Body of pancreas (tissue), 4 donors: ENCODE measurements at regions not wholly inside any gene's neighbourhood (a gene's known extent, or its start where the extent isn't known, plus 50 kb on each side); places are given as distances from the start of the nearest gene placed in this dataset.

Experiments used
- POLR2A ChIP-seq, 3 donors: fragments of 450-650 bp; IDR thresholded peaks; one replicate each; pipeline ENCODE4 v1.6.1; 2016; ENCODE audit warnings: antibody characterized with exemption in 3 of 3, mild to moderate bottlenecking in 2 of 3
- TF ChIP-seq, protein P1 (sequence below), 7 experiments: fragments of 450-650 bp in 4 of 7; fragments of 200-600 bp in 3 of 7; sonication (generic) in 3 of 7; IDR thresholded peaks; one replicate each; pipeline ENCODE4 v1.5.1; 2016 to 2019; ENCODE audit warnings: antibody characterized with exemption in 7 of 7

DNA sequence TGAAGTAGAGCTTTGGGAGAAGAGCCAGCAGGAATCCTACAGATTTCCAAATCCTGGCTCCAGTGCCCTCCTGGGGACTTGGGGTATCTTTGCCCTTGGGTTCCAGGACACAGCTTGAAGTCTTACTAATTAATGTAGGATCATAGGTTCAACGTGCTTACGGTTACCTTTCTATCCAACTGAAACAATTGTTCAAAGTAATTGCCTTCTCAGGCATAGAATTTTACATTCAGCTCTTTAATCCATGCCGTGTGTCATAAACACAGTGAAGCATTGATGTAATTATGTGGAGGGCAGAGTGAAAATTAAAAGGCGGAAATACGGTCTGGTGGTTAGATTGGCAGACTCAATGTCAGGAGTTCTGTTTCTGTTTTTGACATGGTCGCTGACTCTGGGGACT, 170.4 kb downstream of the COG6 start:
- TF ChIP-seq, protein P1, sequence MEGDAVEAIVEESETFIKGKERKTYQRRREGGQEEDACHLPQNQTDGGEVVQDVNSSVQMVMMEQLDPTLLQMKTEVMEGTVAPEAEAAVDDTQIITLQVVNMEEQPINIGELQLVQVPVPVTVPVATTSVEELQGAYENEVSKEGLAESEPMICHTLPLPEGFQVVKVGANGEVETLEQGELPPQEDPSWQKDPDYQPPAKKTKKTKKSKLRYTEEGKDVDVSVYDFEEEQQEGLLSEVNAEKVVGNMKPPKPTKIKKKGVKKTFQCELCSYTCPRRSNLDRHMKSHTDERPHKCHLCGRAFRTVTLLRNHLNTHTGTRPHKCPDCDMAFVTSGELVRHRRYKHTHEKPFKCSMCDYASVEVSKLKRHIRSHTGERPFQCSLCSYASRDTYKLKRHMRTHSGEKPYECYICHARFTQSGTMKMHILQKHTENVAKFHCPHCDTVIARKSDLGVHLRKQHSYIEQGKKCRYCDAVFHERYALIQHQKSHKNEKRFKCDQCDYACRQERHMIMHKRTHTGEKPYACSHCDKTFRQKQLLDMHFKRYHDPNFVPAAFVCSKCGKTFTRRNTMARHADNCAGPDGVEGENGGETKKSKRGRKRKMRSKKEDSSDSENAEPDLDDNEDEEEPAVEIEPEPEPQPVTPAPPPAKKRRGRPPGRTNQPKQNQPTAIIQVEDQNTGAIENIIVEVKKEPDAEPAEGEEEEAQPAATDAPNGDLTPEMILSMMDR (IDR thresholded peaks at IDR 0.05), result no peak
- no peak for TF ChIP-seq POLR2A (IDR thresholded peaks at IDR 0.05)
